Dedifferentiated amniotic fluid mesenchymal stem cell (primary cell): ENCODE measurements at regions not wholly inside any gene's neighbourhood (a gene's known extent, or its start where the extent isn't known, plus 50 kb on each side); places are given as distances from the start of the nearest gene placed in this dataset.
"Not testable (repeated sequence)": the region's sequence is repeated elsewhere in the genome, so short reads cannot be mapped to it uniquely, and the experiment has no call there.

Experiments used
- DNase-seq: peaks from one replicate; pipeline ENCODE4 v3.0.0-alpha.2; 2016; ENCODE audit errors: extremely low spot score

- DNase-seq = no peak
Measured at GRCh38 chr10:21463436-21463835, 62.0 kb downstream of the SKIDA1 start.

GRCh38 chr10:21458126-21458871, 67.2 kb downstream of the SKIDA1 start:
- peak; percentile 14 for DNase-seq

- DNase-seq = no peak
Measured at GRCh38 chr10:21456160-21456559, 69.3 kb downstream of the SKIDA1 start.

GRCh38 chr10:21452203-21452602, 73.3 kb downstream of the SKIDA1 start:
- no peak for DNase-seq

- no peak for DNase-seq
Measured at GRCh38 chr10:21449288-21449966, 76.1 kb downstream of the SKIDA1 start.

- no peak for DNase-seq
Measured at GRCh38 chr10:21445163-21445562, 80.3 kb downstream of the SKIDA1 start.

- DNase-seq = no peak
Measured at GRCh38 chr10:21441625-21442024, 83.9 kb downstream of the SKIDA1 start.

- not testable (repeated sequence) for DNase-seq
Measured at GRCh38 chr10:21438914-21439313, 86.6 kb downstream of the SKIDA1 start.

GRCh38 chr10:21437770-21438382, 87.6 kb downstream of the SKIDA1 start:
- no peak for DNase-seq

GRCh38 chr10:21432266-21432665, 93.2 kb downstream of the SKIDA1 start:
- DNase-seq = no peak

GRCh38 chr10:21431799-21432198, 93.7 kb downstream of the SKIDA1 start:
- no peak for DNase-seq

- DNase-seq = no peak
Measured at GRCh38 chr10:21427804-21428481, 97.5 kb downstream of the SKIDA1 start.

- no peak for DNase-seq
Measured at GRCh38 chr10:21424459-21424861, 101.0 kb downstream of the SKIDA1 start.

- DNase-seq = no peak
Measured at GRCh38 chr10:21423850-21424249, 101.6 kb downstream of the SKIDA1 start.

GRCh38 chr10:21423338-21423737, 102.1 kb downstream of the SKIDA1 start:
- no peak for DNase-seq

GRCh38 chr10:21421794-21422193, 103.7 kb downstream of the SKIDA1 start:
- no peak for DNase-seq

- no peak for DNase-seq
Measured at GRCh38 chr10:21421016-21421415, 104.5 kb downstream of the SKIDA1 start.

GRCh38 chr10:21418981-21419576, 106.4 kb downstream of the SKIDA1 start:
- DNase-seq = not testable (repeated sequence)

- no peak for DNase-seq
Measured at GRCh38 chr10:21417172-21417712, 108.2 kb downstream of the SKIDA1 start.

GRCh38 chr10:21413680-21414079, 111.8 kb downstream of the SKIDA1 start:
- DNase-seq = no peak

- DNase-seq = no peak
Measured at GRCh38 chr10:21413268-21413667, 112.2 kb downstream of the SKIDA1 start.
